Lower lobe of right lung (tissue), 2 donors: ENCODE measurements at regions not wholly inside any gene's neighbourhood (a gene's known extent, or its start where the extent isn't known, plus 50 kb on each side); places are given as distances from the start of the nearest gene placed in this dataset.

Source experiments
- ATAC-seq, 2 donors: fragments of 200-7000 bp; cut with Tn5 transposase; one replicate each; pipeline ENCODE4 v1.9.1; 2020 to 2022; ENCODE audit warnings: mild to moderate bottlenecking in 2 of 2, moderate library complexity in 2 of 2
- DNase-seq: peaks from one replicate; pipeline ENCODE4 v3.0.0-alpha.2; 2020
- H3K27ac ChIP-seq: fragments of 200-600 bp; one replicate; pipeline ENCODE4 v1.8.0; 2022
- H3K27me3 ChIP-seq: fragments of 200-600 bp; one replicate; pipeline ENCODE4 v1.8.0; 2022; ENCODE audit warnings: low read depth
- H3K36me3 ChIP-seq: fragments of 200-600 bp; one replicate; pipeline ENCODE4 v1.8.0; 2022; ENCODE audit warnings: mild to moderate bottlenecking
- H3K4me1 ChIP-seq: fragments of 200-600 bp; one replicate; pipeline ENCODE4 v1.8.0; 2022
- H3K4me3 ChIP-seq: fragments of 200-600 bp; one replicate; pipeline ENCODE4 v1.8.0; 2022; ENCODE audit warnings: mild to moderate bottlenecking
- H3K9me3 ChIP-seq: fragments of 200-600 bp; one replicate; pipeline ENCODE4 v1.8.0; 2022
- intact Hi-C: fragments of 100-400 bp; cut with DNase I; formaldehyde crosslinking; loops from one replicate; pipeline ENCODE4 v1.11.0; 2022
- TF ChIP-seq, protein P1 (sequence below): fragments of 200-600 bp; IDR thresholded peaks from one replicate; pipeline ENCODE4 v1.8.0; 2022; ENCODE audit warnings: antibody characterized with exemption, mild to moderate bottlenecking
- donor health status: DM: no; HTN: yes; CAD: no; lungs with severe emphysema.

DNA sequence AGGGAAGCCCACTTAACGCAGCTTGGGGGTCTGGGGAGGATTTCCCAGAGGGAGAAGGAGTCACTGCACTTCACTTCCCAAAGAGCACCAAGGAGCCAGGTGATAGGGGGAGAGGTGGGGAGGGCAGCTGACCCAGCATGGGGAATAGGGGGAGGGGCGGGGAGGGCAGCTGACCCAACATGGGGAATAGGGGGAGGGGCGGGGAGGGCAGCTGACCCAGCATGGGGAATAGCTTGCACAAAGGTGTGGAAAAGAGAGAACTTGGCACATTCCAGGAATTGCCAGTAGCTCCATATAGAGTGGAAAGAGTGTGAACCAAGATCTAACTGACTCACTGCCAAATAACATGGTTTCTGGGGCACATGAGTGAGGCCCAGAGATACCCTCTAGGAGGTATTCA lies 110.3 kb downstream of the CCT6B start:
- DNase-seq (no peak), ATAC-seq (no peak)
- intact Hi-C loops, result no loop called here
- Histone ChIP-seq H3K27me3 (no peaks in the 10 kb centered on the region), H3K9me3 (no peaks in the 10 kb centered on the region), H3K4me1 (no peaks in the 10 kb centered on the region), H3K4me3 (no peak overlapping the region), H3K36me3 (no peaks in the 10 kb centered on the region), H3K27ac (no peak overlapping the region)
- TF ChIP-seq, protein P1, sequence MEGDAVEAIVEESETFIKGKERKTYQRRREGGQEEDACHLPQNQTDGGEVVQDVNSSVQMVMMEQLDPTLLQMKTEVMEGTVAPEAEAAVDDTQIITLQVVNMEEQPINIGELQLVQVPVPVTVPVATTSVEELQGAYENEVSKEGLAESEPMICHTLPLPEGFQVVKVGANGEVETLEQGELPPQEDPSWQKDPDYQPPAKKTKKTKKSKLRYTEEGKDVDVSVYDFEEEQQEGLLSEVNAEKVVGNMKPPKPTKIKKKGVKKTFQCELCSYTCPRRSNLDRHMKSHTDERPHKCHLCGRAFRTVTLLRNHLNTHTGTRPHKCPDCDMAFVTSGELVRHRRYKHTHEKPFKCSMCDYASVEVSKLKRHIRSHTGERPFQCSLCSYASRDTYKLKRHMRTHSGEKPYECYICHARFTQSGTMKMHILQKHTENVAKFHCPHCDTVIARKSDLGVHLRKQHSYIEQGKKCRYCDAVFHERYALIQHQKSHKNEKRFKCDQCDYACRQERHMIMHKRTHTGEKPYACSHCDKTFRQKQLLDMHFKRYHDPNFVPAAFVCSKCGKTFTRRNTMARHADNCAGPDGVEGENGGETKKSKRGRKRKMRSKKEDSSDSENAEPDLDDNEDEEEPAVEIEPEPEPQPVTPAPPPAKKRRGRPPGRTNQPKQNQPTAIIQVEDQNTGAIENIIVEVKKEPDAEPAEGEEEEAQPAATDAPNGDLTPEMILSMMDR, result no peak

DNA sequence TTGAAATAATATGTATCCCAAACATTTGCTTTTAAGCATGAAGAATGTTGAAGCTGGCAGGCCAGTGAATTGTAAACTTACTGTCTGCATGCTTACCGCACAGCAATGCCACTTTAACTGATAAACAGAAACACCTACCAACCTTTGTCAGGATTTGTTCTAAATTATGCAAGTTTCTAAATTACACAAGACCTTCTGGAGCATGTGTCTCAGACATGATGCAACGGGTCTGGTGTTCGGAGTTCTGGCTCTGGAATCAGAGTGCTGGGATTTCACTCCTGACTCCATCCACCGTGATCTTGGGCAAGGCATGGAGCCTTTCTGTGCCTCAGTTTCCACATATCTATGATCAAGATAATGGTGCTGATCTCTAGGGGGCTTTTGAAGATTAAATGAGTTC lies 111.2 kb downstream of the CCT6B start:
- TF ChIP-seq, protein P1, result no peak
- Histone ChIP-seq H3K27me3 (no peaks in the 10 kb centered on the region), H3K27ac (no peak overlapping the region), H3K9me3 (no peaks in the 10 kb centered on the region), H3K4me3 (no peak overlapping the region), H3K36me3 (no peaks in the 10 kb centered on the region), H3K4me1 (no peaks in the 10 kb centered on the region)
- ATAC-seq (no peak), DNase-seq (no peak)
- intact Hi-C loops, result no loop called here

DNA sequence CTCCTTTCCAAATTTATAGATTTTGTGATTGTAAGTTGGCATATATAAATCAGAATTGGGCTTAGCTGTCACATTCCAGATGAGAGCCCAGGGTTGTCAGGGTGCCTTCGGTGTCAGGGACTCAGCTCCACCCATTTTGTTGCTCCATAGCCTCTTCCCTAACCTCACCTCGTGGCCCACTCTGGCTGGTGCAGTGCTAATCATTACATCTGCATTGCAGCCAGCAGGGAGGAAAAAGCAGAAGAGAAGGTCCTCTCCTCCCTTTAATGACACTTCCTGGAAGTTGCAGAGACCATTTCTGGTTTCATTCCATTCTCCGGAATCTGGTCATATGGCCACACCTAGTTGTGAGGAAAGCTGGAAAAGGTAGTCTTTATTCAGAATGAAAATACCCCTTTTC lies 113.3 kb downstream of the CCT6B start:
- intact Hi-C loops, result no loop called here
- H3K27me3 ChIP-seq, result no peaks in the 10 kb centered on the region
- H3K9me3 ChIP-seq, result no peaks in the 10 kb centered on the region
- TF ChIP-seq, protein P1, result no peak
- no peak overlapping the region for H3K4me3 ChIP-seq
- H3K4me1 ChIP-seq, result no peaks in the 10 kb centered on the region
- H3K27ac ChIP-seq, result no peak overlapping the region
- DNase-seq (no peak), ATAC-seq (peak in 1 of 2 donors; percentile 44)
- H3K36me3 ChIP-seq, result no peaks in the 10 kb centered on the region

DNA sequence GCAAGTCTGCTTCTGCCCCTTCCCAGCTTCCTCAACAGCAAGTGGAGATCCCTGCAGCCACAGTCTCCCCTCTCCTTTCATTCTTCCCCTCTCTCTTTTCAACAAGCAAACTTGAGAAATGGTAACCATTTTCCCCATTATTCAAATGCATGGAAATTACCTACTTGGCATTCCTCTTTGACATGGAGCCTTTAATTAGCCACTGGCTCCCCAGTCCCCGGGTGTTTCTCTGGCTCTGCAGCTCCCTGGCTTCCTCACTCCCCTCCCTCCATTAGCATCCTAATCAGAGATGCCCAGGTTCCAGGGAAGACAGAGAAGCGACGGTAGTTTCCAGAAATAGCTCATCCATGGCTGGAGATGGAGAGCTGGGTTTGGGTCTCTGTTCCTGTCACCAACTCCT lies 116.0 kb downstream of the CCT6B start:
- Histone ChIP-seq H3K9me3 (no peaks in the 10 kb centered on the region), H3K27me3 (no peaks in the 10 kb centered on the region), H3K4me1 (no peaks in the 10 kb centered on the region), H3K36me3 (no peaks in the 10 kb centered on the region), H3K4me3 (no peak overlapping the region), H3K27ac (no peak overlapping the region)
- no peak for DNase-seq
- no peak for ATAC-seq
- TF ChIP-seq, protein P1, result no peak
- intact Hi-C loops, result no loop called here

DNA sequence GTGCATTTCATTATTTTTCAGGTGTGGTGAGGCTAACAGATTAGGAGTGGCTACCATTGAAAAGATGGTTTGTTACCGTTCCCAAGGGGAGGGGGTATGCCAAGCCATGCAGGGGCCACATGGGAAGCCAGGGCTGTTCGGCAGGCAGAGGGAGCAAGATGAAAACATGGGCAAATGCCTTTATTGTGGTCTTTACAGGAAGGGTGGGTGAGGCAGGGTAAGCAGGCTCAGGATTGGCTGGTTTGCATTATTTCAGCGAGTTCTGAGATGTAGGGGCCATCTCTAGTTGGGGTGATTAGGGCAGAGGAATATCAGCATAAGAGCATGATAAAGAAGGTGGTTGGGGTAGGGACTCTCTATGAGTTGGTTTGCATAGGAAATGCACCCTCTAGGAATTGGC lies 117.6 kb downstream of the CCT6B start:
- TF ChIP-seq, protein P1, result no peak
- Histone ChIP-seq H3K36me3 (no peaks in the 10 kb centered on the region), H3K4me1 (no peaks in the 10 kb centered on the region), H3K9me3 (no peaks in the 10 kb centered on the region), H3K27ac (no peak overlapping the region), H3K4me3 (no peak overlapping the region), H3K27me3 (no peaks in the 10 kb centered on the region)
- ATAC-seq (no peak), DNase-seq (no peak)
- intact Hi-C loops, result no loop called here

DNA sequence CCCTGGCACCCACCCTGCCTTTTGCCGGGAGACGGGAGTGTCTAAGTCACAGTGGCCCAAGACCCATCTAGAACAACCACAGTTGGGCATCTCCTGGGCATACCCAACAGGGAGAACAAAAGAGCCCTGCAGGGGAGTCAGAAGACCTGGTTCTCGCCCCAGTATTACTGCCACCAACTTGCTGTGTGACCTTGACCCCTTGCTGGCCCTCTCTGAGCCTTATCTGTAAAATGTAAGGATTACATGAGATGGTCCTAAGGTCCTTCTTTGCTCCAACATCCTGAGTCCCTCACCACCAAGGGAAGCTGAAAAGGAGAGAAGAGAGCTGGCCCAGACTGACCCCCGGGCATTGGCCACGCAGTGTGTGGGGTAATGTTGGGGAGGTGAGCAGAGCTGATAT lies 119.0 kb downstream of the CCT6B start:
- no peak overlapping the region for H3K27ac ChIP-seq
- no peaks in the 10 kb centered on the region for H3K4me1 ChIP-seq
- TF ChIP-seq, protein P1, result no peak
- H3K27me3 ChIP-seq, result no peaks in the 10 kb centered on the region
- no peak for DNase-seq
- no peaks in the 10 kb centered on the region for H3K9me3 ChIP-seq
- intact Hi-C loops, result no loop called here
- no peaks in the 10 kb centered on the region for H3K36me3 ChIP-seq
- no peak overlapping the region for H3K4me3 ChIP-seq
- ATAC-seq, result no peak
